ENCODE measurements at regions not wholly inside any gene's neighbourhood (a gene's known extent, or its start where the extent isn't known, plus 50 kb on each side); places are given as distances from the start of the nearest gene placed in this dataset.
"Not testable (repeated sequence)": the region's sequence is repeated elsewhere in the genome, so short reads cannot be mapped to it uniquely, and the experiment has no call there.

GRCh38 chr21:8194042-8194441 lies 2327.3 kb upstream of the TPTE start:
- not testable (repeated sequence) for H3K9me3 ChIP-seq, H3K27ac ChIP-seq, H3K27me3 ChIP-seq, H3K4me1 ChIP-seq, H3K4me3 ChIP-seq, DNase-seq, H3K36me3 ChIP-seq

GRCh38 chr21:8197377-8198027 lies 2323.9 kb upstream of the TPTE start:
- not testable (repeated sequence) for H3K4me1 ChIP-seq, H3K9me3 ChIP-seq, H3K27ac ChIP-seq, H3K36me3 ChIP-seq, DNase-seq, H3K27me3 ChIP-seq, H3K4me3 ChIP-seq

GRCh38 chr21:8205094-8205891 lies 2316.1 kb upstream of the TPTE start:
- not testable (repeated sequence) for DNase-seq, H3K4me3 ChIP-seq, H3K27me3 ChIP-seq, H3K27ac ChIP-seq, H3K4me1 ChIP-seq, H3K36me3 ChIP-seq, H3K9me3 ChIP-seq

GRCh38 chr21:8205892-8206188 lies 2315.5 kb upstream of the TPTE start:
- not testable (repeated sequence) for H3K4me1 ChIP-seq, H3K9me3 ChIP-seq, H3K27ac ChIP-seq, H3K4me3 ChIP-seq, H3K36me3 ChIP-seq, DNase-seq, H3K27me3 ChIP-seq

GRCh38 chr21:8212986-8213550 lies 2308.3 kb upstream of the TPTE start:
- H3K36me3 ChIP-seq, H3K4me1 ChIP-seq, H3K27me3 ChIP-seq, H3K4me3 ChIP-seq, H3K27ac ChIP-seq, H3K9me3 ChIP-seq: not testable (repeated sequence)
- peak in 1 of 3 donors; percentile 44 for DNase-seq

GRCh38 chr21:8214539-8214938 lies 2306.8 kb upstream of the TPTE start:
- H3K9me3 ChIP-seq, H3K27me3 ChIP-seq, H3K36me3 ChIP-seq, DNase-seq, H3K27ac ChIP-seq, H3K4me1 ChIP-seq, H3K4me3 ChIP-seq: not testable (repeated sequence)

- not testable (repeated sequence) for H3K4me3 ChIP-seq, H3K36me3 ChIP-seq, DNase-seq, H3K9me3 ChIP-seq, H3K4me1 ChIP-seq, H3K27ac ChIP-seq, H3K27me3 ChIP-seq
Observed at GRCh38 chr21:8229366-8230150, 2291.8 kb upstream of the TPTE start.

- not testable (repeated sequence) for H3K4me1 ChIP-seq, H3K27ac ChIP-seq, H3K27me3 ChIP-seq, DNase-seq, H3K36me3 ChIP-seq, H3K9me3 ChIP-seq, H3K4me3 ChIP-seq
Observed at GRCh38 chr21:8231252-8231651, 2290.1 kb upstream of the TPTE start.

- not testable (repeated sequence) for H3K27ac ChIP-seq, H3K36me3 ChIP-seq, H3K4me1 ChIP-seq, DNase-seq, H3K27me3 ChIP-seq, H3K9me3 ChIP-seq, H3K4me3 ChIP-seq
Observed at GRCh38 chr21:8233000-8233399, 2288.4 kb upstream of the TPTE start.

GRCh38 chr21:8234059-8234458 lies 2287.3 kb upstream of the TPTE start:
- not testable (repeated sequence) for H3K4me3 ChIP-seq, H3K36me3 ChIP-seq, H3K4me1 ChIP-seq, H3K27me3 ChIP-seq, DNase-seq, H3K27ac ChIP-seq, H3K9me3 ChIP-seq

- H3K9me3 ChIP-seq, DNase-seq, H3K4me3 ChIP-seq, H3K36me3 ChIP-seq, H3K27me3 ChIP-seq, H3K27ac ChIP-seq, H3K4me1 ChIP-seq: not testable (repeated sequence)
Observed at GRCh38 chr21:8244723-8245641, 2276.4 kb upstream of the TPTE start.

- H3K27me3 ChIP-seq, H3K4me1 ChIP-seq, H3K36me3 ChIP-seq, H3K4me3 ChIP-seq, H3K27ac ChIP-seq, H3K9me3 ChIP-seq, DNase-seq: not testable (repeated sequence)
Observed at GRCh38 chr21:8245642-8246402, 2275.6 kb upstream of the TPTE start.

GRCh38 chr21:8251701-8252100 lies 2269.7 kb upstream of the TPTE start:
- H3K27me3 ChIP-seq, H3K36me3 ChIP-seq, DNase-seq, H3K4me1 ChIP-seq, H3K27ac ChIP-seq, H3K4me3 ChIP-seq, H3K9me3 ChIP-seq: not testable (repeated sequence)

- peak in 1 of 3 donors; percentile 11 for DNase-seq
- H3K9me3 ChIP-seq, H3K27ac ChIP-seq: not testable (repeated sequence)
Observed at GRCh38 chr21:8255094-8255493, 2266.3 kb upstream of the TPTE start.

More at GRCh38 chr21:8255094-8255493, 2266.3 kb upstream of the TPTE start:
- not testable (repeated sequence) for H3K4me1 ChIP-seq, H3K27me3 ChIP-seq, H3K36me3 ChIP-seq, H3K4me3 ChIP-seq

All from Peyer's patch (tissue), 4 donors.